ENCODE measurements at regions not wholly inside any gene's neighbourhood (a gene's known extent, or its start where the extent isn't known, plus 50 kb on each side); places are given as distances from the start of the nearest gene placed in this dataset.

- TF ChIP-seq USF1 (IDR thresholded peaks at IDR 0.05) (no peak), TAF1 (IDR thresholded peaks at IDR 0.05; ENCODE audit: low read depth) (no peak), REST (IDR thresholded peaks at IDR 0.05; ENCODE audit: low read depth) (no peak), YY1 (IDR thresholded peaks at IDR 0.05; ENCODE audit: low read depth) (no peak), EP300 (IDR thresholded peaks at IDR 0.05; ENCODE audit: borderline replicate concordance) (no peak), RAD21 (IDR thresholded peaks at IDR 0.05; ENCODE audit: low read depth) (no peak), TEAD4 (IDR thresholded peaks at IDR 0.05) (no peak), CREB1 (IDR thresholded peaks at IDR 0.05; ENCODE audit: low read depth) (no peak), EGR1 (IDR thresholded peaks at IDR 0.05) (no peak)
These were observed 220.4 kb upstream of the ZNF217 start for GRCh38 chr20:53814060-53814459.

Data from Ishikawa (cell line).